ENCODE measurements at regions not wholly inside any gene's neighbourhood (a gene's known extent, or its start where the extent isn't known, plus 50 kb on each side); places are given as distances from the start of the nearest gene placed in this dataset.

- TF ChIP-seq AKAP8 (CRISPR knock-in tag; IDR thresholded peaks at IDR 0.05): no peak
- no peak for TF ChIP-seq ZFP62 (CRISPR knock-in tag; IDR thresholded peaks at IDR 0.05)
- TF ChIP-seq IKZF4 (CRISPR knock-in tag; IDR thresholded peaks at IDR 0.05; ENCODE audit: borderline replicate concordance, low read depth, not compliant biosample characterization): no peak
- TF ChIP-seq PHF21A (CRISPR knock-in tag; IDR thresholded peaks at IDR 0.05): no peak
- no peak for TF ChIP-seq CTCF (CRISPR knock-in tag; IDR thresholded peaks at IDR 0.05)
- no peak for TF ChIP-seq ZBTB1 (CRISPR knock-in tag; IDR thresholded peaks at IDR 0.05; ENCODE audit: borderline replicate concordance)
- no peak for TF ChIP-seq ZNF281 (CRISPR knock-in tag; IDR thresholded peaks at IDR 0.05; ENCODE audit: borderline replicate concordance)
- TF ChIP-seq ZBTB49 (CRISPR knock-in tag; IDR thresholded peaks at IDR 0.05; ENCODE audit: borderline replicate concordance): no peak
- no peak for TF ChIP-seq ZSCAN22 (CRISPR knock-in tag; IDR thresholded peaks at IDR 0.05)
- TF ChIP-seq RERE (CRISPR knock-in tag; IDR thresholded peaks at IDR 0.05; ENCODE audit: low read depth): no peak
- no peak for TF ChIP-seq ZNF451 (CRISPR knock-in tag; IDR thresholded peaks at IDR 0.05)
- no peak for TF ChIP-seq CAMTA2 (CRISPR knock-in tag; IDR thresholded peaks at IDR 0.05; ENCODE audit: borderline replicate concordance)
- TF ChIP-seq JUND (CRISPR knock-in tag; IDR thresholded peaks at IDR 0.05): no peak
- no peak for TF ChIP-seq ZNF468 (CRISPR knock-in tag; IDR thresholded peaks at IDR 0.05)
These were observed 376.6 kb upstream of the JAG1 start for GRCh38 chr20:11050350-11050749.
